ENCODE measurements at regions not wholly inside any gene's neighbourhood (a gene's known extent, or its start where the extent isn't known, plus 50 kb on each side); places are given as distances from the start of the nearest gene placed in this dataset.

- DNase-seq (ENCODE audit: low read depth) = no peak
Observed at GRCh38 chr1:191152776-191153175, 675.1 kb upstream of the BRINP3 start.

- no peak for DNase-seq (ENCODE audit: low read depth)
Observed at GRCh38 chr1:191155178-191155577, 677.5 kb upstream of the BRINP3 start.

- DNase-seq (ENCODE audit: low read depth) = no peak
Observed at GRCh38 chr1:191160837-191161236, 683.2 kb upstream of the BRINP3 start.

- no peak for DNase-seq (ENCODE audit: low read depth)
Observed at GRCh38 chr1:191162762-191163161, 685.1 kb upstream of the BRINP3 start.

- DNase-seq (ENCODE audit: low read depth) = no peak
Observed at GRCh38 chr1:191163621-191164020, 686.0 kb upstream of the BRINP3 start.

- DNase-seq (ENCODE audit: low read depth) = no peak
Observed at GRCh38 chr1:191174298-191174697, 696.6 kb upstream of the BRINP3 start.

- no peak for DNase-seq (ENCODE audit: low read depth)
Observed at GRCh38 chr1:191176131-191176530, 698.5 kb upstream of the BRINP3 start.

GRCh38 chr1:191206513-191207207 lies 729.0 kb upstream of the BRINP3 start:
- DNase-seq (ENCODE audit: low read depth) = no peak

- DNase-seq (ENCODE audit: low read depth) = no peak
Observed at GRCh38 chr1:191222206-191222605, 744.5 kb upstream of the BRINP3 start.

GRCh38 chr1:191240925-191241324 lies 763.3 kb upstream of the BRINP3 start:
- no peak for DNase-seq (ENCODE audit: low read depth)

- no peak for DNase-seq (ENCODE audit: low read depth)
Observed at GRCh38 chr1:191255354-191256054, 777.8 kb upstream of the BRINP3 start.

- DNase-seq (ENCODE audit: low read depth) = no peak
Observed at GRCh38 chr1:191256917-191257316, 779.3 kb upstream of the BRINP3 start.

- no peak for DNase-seq (ENCODE audit: low read depth)
Observed at GRCh38 chr1:191260056-191260455, 782.4 kb upstream of the BRINP3 start.

GRCh38 chr1:191261111-191261510 lies 783.4 kb upstream of the BRINP3 start:
- no peak for DNase-seq (ENCODE audit: low read depth)

- no peak for DNase-seq (ENCODE audit: low read depth)
Observed at GRCh38 chr1:191279266-191279800, 801.7 kb upstream of the BRINP3 start.

GRCh38 chr1:191284175-191284574 lies 806.5 kb upstream of the BRINP3 start:
- DNase-seq (ENCODE audit: low read depth) = no peak

- no peak for DNase-seq (ENCODE audit: low read depth)
Observed at GRCh38 chr1:191290441-191290840, 812.8 kb upstream of the BRINP3 start.

GRCh38 chr1:191305370-191305769 lies 827.7 kb upstream of the BRINP3 start:
- no peak for DNase-seq (ENCODE audit: low read depth)

GRCh38 chr1:191306916-191307315 lies 829.3 kb upstream of the BRINP3 start:
- DNase-seq (ENCODE audit: low read depth) = no peak

- no peak for DNase-seq (ENCODE audit: low read depth)
Observed at GRCh38 chr1:191320062-191320461, 838.2 kb upstream of the RGS18 start.

GRCh38 chr1:191327868-191328267 lies 830.4 kb upstream of the RGS18 start:
- no peak for DNase-seq (ENCODE audit: low read depth)

GRCh38 chr1:191343816-191344215 lies 814.4 kb upstream of the RGS18 start:
- DNase-seq (ENCODE audit: low read depth) = peak; percentile 61

GRCh38 chr1:191346381-191346780 lies 811.9 kb upstream of the RGS18 start:
- DNase-seq (ENCODE audit: low read depth) = no peak

- no peak for DNase-seq (ENCODE audit: low read depth)
Observed at GRCh38 chr1:191348328-191348727, 809.9 kb upstream of the RGS18 start.
